Stimulated activated naive CD4-positive, alpha-beta T cell (primary cell): ENCODE measurements at regions not wholly inside any gene's neighbourhood (a gene's known extent, or its start where the extent isn't known, plus 50 kb on each side); places are given as distances from the start of the nearest gene placed in this dataset.

ENCODE experiments used
- DNase-seq, 6 experiments: peaks; one replicate each; lab custom pipeline; 2025; lab: John Stamatoyannopoulos, UW

DNA sequence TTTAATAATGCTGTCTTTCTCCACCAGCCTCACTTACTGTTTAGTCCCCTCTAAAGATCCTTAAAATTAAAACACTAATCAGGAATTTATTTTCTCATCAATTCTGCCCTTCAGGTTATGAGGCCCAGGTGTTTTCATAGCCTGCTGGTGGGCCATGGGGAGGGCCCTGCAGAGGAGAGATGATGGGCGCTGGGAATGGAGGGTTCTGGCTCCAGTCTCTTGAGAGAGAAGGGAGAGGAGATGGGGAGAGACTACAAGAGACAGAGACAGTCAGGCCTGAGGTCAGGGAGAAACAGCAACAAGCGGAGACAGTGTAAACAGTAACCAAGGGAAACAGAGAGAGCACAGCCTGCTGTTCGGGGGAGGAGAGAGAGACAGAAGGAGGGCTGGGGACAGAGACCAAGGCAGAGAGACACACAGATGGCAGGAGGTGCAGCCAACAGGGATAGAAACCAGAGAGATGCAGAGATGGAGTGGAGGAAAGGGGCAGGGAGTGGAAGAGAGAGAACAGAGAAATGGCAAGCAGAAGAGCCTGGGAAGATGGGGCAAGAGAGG lies 187.3 kb upstream of the SYT13 start:
- DNase-seq: no peak

DNA sequence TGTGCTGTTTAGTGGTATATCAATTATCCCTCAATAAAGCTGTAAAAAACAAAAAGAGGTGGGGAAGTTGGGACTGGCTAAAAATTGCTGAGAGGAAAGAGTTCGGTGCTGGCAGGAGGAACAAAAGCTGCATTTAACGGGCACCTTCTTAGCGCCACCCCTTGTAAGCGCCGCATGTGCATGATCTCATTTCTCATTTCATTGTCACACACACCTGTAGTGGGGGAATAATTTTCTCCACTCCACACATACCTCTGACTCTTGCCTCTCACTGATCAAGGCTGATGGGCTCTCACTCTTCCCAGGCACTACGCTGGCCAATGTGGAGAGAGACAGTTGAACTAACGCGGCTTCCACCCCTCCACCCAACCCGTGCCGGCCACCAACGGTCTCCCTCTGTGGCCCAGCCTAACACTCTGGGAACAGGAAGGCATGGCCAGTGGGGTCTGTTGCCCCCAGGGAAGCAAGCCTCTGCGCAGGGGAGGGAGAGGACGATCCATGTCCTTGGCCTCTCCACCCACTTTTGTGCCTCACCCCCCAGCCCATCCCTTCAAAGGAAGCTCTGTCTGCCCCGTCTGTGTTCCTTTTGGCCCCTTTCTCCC lies 186.7 kb upstream of the SYT13 start:
- no peak for DNase-seq

- DNase-seq: no peak
Observed at GRCh38 chr11:45471266-45471665, 185.1 kb upstream of the SYT13 start.

GRCh38 chr11:45470794-45471167 lies 184.6 kb upstream of the SYT13 start:
- no peak for DNase-seq

DNA sequence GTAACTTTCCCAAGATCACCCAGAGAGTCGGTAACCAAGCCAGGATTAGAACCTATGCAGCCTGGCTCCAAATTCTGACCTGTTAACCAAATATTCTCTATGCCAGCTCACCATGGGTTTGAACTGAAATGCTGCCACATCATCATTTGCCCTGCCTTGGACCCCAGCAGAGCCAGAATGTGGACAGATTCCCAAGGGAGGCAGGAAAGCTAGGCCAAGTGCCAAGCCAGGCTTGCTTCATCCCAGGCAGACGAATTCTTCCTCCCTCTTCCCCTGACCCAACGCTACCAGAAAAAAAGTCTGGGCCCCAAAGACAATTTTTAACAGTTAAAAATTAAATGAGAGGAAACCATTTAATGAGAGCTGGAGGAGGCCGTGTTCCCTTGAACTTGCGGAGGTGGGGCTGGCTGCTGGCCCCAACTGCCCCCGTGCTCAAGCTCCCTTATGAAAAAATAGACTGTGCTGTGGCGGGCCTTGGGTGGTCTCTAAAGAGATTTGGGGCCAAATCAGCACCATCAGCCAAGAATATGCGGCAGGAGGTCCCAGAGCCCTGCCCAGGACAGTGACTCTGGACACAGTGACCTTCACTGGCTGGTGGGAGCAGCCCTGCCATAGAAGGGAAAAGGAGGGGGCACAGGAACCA lies 184.1 kb upstream of the SYT13 start:
- no peak for DNase-seq

- no peak for DNase-seq
Observed at GRCh38 chr11:45468267-45468856, 182.2 kb upstream of the SYT13 start.

- DNase-seq: no peak
Observed at GRCh38 chr11:45463541-45463940, 177.4 kb upstream of the SYT13 start.

- DNase-seq: no peak
Observed at GRCh38 chr11:45461514-45461913, 175.4 kb upstream of the SYT13 start.

- no peak for DNase-seq
Observed at GRCh38 chr11:45459491-45459890, 173.3 kb upstream of the SYT13 start.

- DNase-seq: no peak
Observed at GRCh38 chr11:45458269-45458668, 172.1 kb upstream of the SYT13 start.

- no peak for DNase-seq
Observed at GRCh38 chr11:45457649-45458048, 171.5 kb upstream of the SYT13 start.

DNA sequence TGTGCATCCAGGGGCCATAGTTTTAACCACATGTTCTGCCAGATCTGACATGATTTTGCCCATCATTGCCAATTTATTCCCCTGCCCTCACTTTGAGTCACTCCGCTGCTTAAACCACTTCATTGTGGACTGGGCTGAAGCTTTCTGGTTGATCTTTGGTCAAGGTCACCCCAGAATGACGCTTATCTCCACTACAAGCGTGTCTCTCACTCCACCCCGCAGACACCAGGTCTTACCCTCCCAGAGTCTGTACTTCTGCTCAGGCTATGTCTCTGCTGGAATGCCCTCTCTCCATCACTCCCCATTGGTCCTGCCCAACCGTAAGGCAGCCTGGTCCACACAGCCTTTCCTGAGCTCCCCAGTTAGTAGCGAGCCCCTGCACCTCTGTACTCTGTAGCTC lies 170.5 kb upstream of the SYT13 start:
- DNase-seq: no peak

DNA sequence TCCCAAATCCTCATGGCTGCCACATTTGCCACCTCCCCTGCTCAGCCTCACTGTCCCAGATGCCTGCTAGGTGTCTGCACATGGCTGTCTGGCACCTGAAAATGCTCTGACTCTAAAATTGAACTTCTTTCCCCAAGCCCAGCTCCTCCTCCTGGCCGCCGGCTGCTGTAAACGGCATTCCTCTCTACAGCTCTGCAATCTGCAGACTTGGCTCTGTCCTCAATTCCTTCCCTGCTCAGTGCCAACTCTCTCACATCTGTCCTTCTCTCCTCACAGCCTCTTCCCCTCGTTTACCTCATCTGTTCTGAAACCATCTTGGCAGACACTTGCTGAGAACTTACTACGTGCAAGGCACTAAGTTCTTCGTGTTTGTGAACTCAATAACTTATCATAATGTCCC lies 169.4 kb upstream of the SYT13 start:
- DNase-seq: no peak

GRCh38 chr11:45454917-45455401 lies 168.8 kb upstream of the SYT13 start:
- DNase-seq: no peak

DNA sequence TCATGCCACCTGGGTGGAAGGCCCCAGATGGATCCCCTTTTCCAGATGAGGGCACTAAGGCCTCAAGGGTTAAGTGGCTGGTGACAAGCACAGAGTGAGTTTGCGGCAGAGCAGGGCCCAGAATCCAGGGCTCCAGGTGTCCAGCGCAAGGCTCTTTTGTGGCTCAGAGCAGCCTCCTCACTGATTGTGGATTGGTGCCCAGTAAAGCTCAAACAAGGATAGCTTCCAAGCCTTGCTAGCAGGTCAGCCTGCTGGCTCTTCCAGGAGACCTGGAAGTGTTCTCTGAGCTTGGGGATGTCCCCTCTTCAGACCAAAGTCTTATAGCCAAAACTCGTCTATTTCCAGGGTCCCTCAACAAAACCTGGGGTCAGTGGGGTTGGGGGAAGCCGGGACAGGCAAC lies 167.6 kb upstream of the SYT13 start:
- DNase-seq: no peak

GRCh38 chr11:45451766-45452440 lies 165.8 kb upstream of the SYT13 start:
- DNase-seq: no peak

GRCh38 chr11:45450189-45450588 lies 164.0 kb upstream of the SYT13 start:
- DNase-seq: no peak

DNA sequence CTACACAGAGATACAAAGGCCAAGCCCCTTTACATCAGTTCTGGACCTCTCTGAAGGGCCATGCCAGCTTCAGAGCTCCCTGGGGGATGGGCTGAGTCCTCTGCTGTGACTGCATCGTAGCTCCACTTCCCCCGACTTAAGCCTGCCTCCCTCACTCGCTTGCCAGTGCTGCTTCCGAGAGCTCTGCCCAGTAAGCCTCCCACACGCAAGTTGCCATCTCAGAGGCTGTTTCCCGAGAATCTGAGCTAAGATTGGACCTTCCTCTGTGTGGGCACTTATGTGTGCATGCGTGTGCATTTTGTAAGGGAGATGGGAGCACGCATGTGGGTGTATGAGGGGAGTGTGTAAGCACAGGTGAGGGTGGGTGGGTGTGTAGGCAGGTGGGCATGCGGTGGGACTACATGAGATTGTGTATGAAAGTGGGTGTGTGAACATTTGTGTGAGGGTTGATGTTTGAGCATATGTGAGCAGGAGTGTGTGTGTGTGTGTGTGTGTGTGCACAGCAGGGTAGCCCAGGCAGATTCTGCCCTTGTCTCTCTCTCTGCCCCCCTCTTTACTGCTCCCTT lies 163.0 kb upstream of the SYT13 start:
- DNase-seq: no peak

DNA sequence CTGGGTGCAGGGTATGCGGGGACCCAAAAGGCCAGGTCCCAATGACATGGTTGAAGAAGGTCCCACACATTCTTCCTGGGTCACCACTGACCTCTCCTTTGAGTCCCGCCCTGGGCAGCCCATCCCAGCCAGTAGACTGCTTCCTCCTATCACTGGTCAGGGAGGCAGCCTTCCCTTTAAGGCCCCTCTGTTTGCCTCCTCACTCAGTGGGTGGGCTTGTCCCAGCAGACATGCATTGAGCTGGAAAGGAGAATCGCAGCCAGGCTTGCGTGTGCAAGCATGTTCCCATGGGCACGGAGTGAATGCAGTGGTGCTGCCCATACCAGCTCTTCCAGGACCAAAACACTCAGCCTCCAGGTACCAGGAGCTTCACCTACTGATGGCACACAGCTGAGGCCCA lies 162.4 kb upstream of the SYT13 start:
- no peak for DNase-seq

DNA sequence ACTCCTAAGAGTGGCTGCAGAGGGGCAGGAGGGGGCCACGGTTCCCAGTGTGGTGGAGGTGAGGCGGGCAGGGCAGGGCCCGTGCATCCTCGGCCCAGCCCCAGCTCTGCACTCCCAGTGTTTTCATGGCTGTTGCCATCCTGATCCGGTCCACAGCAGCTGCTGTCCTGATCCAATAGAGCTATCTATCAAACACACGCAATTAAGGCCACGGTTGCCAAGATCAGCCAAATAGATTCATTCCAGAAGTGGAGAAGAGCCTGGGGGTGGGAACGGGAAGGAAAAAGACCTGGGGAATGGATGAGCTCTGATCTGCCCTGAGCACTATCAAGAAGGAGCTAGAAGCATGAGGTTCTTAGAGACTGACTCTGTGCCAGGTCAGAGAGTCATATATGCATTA lies 160.9 kb upstream of the SYT13 start:
- DNase-seq: no peak

GRCh38 chr11:45446434-45446833 lies 160.3 kb upstream of the SYT13 start:
- no peak for DNase-seq

GRCh38 chr11:45444796-45445195 lies 158.7 kb upstream of the SYT13 start:
- no peak for DNase-seq

DNA sequence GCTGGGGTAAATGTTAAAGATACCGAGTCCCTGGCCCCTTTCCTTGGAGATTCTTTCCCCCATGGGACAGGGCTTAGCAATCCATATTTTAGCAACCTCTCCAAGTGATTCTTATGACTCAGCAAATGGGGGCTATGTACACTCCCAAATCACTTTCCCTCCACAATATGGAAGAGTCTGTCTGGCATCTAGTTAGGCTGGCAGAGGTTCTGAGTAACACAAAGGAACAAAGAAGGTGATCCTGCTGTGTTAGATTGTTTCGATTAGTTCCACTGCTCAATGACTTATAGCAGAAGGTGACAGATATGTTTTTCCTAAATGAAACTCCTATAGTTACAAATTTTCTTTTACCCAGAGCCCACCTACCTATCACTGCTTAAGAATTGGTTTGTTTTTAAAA lies 154.0 kb upstream of the SYT13 start:
- no peak for DNase-seq
